ENCODE measurements at regions not wholly inside any gene's neighbourhood (a gene's known extent, or its start where the extent isn't known, plus 50 kb on each side); places are given as distances from the start of the nearest gene placed in this dataset.

GRCh38 chr5:120217001-120217400 is 247.1 kb upstream of the PRR16 start:
- no peak for DNase-seq (ENCODE audit: low read depth)
- TF ChIP-seq, protein P1, sequence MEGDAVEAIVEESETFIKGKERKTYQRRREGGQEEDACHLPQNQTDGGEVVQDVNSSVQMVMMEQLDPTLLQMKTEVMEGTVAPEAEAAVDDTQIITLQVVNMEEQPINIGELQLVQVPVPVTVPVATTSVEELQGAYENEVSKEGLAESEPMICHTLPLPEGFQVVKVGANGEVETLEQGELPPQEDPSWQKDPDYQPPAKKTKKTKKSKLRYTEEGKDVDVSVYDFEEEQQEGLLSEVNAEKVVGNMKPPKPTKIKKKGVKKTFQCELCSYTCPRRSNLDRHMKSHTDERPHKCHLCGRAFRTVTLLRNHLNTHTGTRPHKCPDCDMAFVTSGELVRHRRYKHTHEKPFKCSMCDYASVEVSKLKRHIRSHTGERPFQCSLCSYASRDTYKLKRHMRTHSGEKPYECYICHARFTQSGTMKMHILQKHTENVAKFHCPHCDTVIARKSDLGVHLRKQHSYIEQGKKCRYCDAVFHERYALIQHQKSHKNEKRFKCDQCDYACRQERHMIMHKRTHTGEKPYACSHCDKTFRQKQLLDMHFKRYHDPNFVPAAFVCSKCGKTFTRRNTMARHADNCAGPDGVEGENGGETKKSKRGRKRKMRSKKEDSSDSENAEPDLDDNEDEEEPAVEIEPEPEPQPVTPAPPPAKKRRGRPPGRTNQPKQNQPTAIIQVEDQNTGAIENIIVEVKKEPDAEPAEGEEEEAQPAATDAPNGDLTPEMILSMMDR (IDR thresholded peaks at IDR 0.05; ENCODE audit: insufficient read depth, low read length, poor library complexity, severe bottlenecking), result no peak
- no peak overlapping the region for H3K4me3 ChIP-seq (ENCODE audit: low read depth, low read length)

DNA sequence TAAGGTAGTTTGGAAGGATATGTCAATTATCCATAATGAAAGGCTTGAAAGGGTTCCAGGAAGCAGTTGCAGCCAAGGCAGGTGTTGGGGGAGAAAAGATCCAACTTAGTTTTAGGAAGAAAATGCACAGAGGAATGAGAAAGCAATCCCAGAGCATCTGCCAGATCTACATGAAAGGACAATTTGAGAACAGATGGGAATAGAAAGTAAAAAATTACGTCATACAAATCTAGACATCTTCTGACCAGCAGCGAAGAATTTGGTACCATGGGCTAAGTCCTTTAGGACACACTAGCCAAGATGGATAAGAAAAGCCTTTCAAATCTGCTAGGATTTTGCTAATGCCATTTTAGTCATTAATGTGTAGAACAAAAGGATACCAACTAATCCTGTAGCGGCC is 244.1 kb upstream of the PRR16 start:
- TF ChIP-seq, protein P1 (IDR thresholded peaks at IDR 0.05; ENCODE audit: insufficient read depth, low read length, poor library complexity, severe bottlenecking), result no peak
- DNase-seq (ENCODE audit: low read depth), result no peak
- no peak overlapping the region for H3K4me3 ChIP-seq (ENCODE audit: low read depth, low read length)
- no peaks in the 10 kb centered on the region for H3K36me3 ChIP-seq (ENCODE audit: control insufficient read depth, insufficient read depth, low read length)
- no peaks in the 10 kb centered on the region for H3K27me3 ChIP-seq (ENCODE audit: control insufficient read depth, insufficient read depth, low read length)

More at GRCh38 chr5:120217001-120217400, 247.1 kb upstream of the PRR16 start:
- Histone ChIP-seq H3K27me3 (ENCODE audit: control insufficient read depth, insufficient read depth, low read length) (no peaks in the 10 kb centered on the region), H3K36me3 (ENCODE audit: control insufficient read depth, insufficient read depth, low read length) (no peaks in the 10 kb centered on the region)

DNA sequence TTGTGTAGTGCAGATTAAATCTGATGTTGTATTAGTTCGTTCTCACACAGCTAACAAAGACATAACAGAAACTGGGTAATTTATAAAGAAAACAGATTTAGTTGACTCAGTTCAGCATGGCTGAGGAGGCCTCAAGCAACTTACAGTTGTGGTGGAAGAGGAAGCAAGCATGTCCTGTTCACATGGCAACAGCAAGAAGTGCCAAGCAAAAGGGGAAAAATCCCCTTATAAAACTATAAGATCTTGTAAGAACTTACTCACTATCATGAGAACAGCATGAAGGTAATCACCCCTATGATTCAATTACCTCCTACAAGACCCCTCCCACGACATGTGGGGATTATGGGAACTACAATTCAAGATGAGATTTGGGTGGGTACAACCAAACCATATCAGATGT is 238.6 kb upstream of the PRR16 start:
- no peak for DNase-seq (ENCODE audit: low read depth)
- Histone ChIP-seq H3K36me3 (ENCODE audit: control insufficient read depth, insufficient read depth, low read length) (no peaks in the 10 kb centered on the region), H3K27me3 (ENCODE audit: control insufficient read depth, insufficient read depth, low read length) (no peaks in the 10 kb centered on the region), H3K4me3 (ENCODE audit: low read depth, low read length) (no peak overlapping the region)
- TF ChIP-seq, protein P1 (IDR thresholded peaks at IDR 0.05; ENCODE audit: insufficient read depth, low read length, poor library complexity, severe bottlenecking), result no peak

DNA sequence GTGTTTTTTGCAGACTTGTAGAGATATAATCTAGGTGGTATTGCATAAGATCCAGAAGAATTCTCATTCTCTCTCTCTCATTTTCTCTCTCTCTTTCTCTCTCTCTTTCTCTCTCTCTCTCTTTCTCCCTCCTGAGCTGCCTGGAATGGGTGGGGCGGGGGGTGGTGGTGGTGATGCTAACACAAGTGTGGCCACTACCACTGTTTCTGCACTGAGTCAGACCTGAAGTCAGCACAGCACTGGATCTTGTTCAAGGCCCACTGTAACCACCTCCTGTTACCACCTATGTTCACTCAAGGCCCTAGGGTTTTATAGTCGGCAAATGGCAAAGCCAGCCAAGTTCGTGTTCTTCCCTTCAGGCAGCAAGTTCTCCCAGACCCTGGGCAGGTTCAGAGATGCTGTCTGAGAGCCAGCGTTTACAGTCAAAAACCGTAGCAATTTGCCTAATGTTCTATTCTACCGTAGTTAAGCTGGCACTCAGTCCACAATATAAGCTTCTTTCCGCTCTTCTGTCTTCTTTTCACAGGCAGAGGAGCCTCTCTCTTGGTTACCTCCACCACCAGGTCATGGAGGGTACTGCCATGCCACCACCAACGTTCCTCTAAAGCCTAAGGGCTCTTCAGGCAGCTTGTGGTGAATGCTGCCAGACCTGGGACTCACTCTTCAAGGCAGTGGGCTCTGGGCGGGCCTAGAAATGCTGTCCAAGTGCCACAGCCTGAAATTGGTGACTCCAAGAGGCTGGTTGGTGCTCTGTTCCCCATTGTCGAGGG is 235.7 kb upstream of the PRR16 start:
- Histone ChIP-seq H3K4me3 (ENCODE audit: low read depth, low read length) (no peak overlapping the region), H3K27me3 (ENCODE audit: control insufficient read depth, insufficient read depth, low read length) (no peaks in the 10 kb centered on the region), H3K36me3 (ENCODE audit: control insufficient read depth, insufficient read depth, low read length) (no peaks in the 10 kb centered on the region)
- no peak for DNase-seq (ENCODE audit: low read depth)
- TF ChIP-seq, protein P1 (IDR thresholded peaks at IDR 0.05; ENCODE audit: insufficient read depth, low read length, poor library complexity, severe bottlenecking), result no peak

GRCh38 chr5:120229036-120229435 is 235.1 kb upstream of the PRR16 start:
- no peak for DNase-seq (ENCODE audit: low read depth)
- TF ChIP-seq, protein P1 (IDR thresholded peaks at IDR 0.05; ENCODE audit: insufficient read depth, low read length, poor library complexity, severe bottlenecking), result no peak
- H3K27me3 ChIP-seq (ENCODE audit: control insufficient read depth, insufficient read depth, low read length), result no peaks in the 10 kb centered on the region
- no peak overlapping the region for H3K4me3 ChIP-seq (ENCODE audit: low read depth, low read length)
- no peaks in the 10 kb centered on the region for H3K36me3 ChIP-seq (ENCODE audit: control insufficient read depth, insufficient read depth, low read length)

- TF ChIP-seq, protein P1 (IDR thresholded peaks at IDR 0.05; ENCODE audit: insufficient read depth, low read length, poor library complexity, severe bottlenecking), result no peak
- Histone ChIP-seq H3K4me3 (ENCODE audit: low read depth, low read length) (no peak overlapping the region), H3K36me3 (ENCODE audit: control insufficient read depth, insufficient read depth, low read length) (no peaks in the 10 kb centered on the region), H3K27me3 (ENCODE audit: control insufficient read depth, insufficient read depth, low read length) (no peaks in the 10 kb centered on the region)
- no peak for DNase-seq (ENCODE audit: low read depth)
Measured at GRCh38 chr5:120231563-120231962, 232.5 kb upstream of the PRR16 start.

Measured in kidney epithelial cell (primary cell).